Hematopoietic multipotent progenitor cell treated with erythropoietin and hydrocortisone succinate and interleukin-3 and kit ligand, for 8 days (in vitro differentiated cells): ENCODE measurements at regions not wholly inside any gene's neighbourhood (a gene's known extent, or its start where the extent isn't known, plus 50 kb on each side); places are given as distances from the start of the nearest gene placed in this dataset.

ENCODE experiments used
- DNase-seq: peaks from one replicate; pipeline ENCODE4 v3.0.0-alpha.2; 2015

DNA sequence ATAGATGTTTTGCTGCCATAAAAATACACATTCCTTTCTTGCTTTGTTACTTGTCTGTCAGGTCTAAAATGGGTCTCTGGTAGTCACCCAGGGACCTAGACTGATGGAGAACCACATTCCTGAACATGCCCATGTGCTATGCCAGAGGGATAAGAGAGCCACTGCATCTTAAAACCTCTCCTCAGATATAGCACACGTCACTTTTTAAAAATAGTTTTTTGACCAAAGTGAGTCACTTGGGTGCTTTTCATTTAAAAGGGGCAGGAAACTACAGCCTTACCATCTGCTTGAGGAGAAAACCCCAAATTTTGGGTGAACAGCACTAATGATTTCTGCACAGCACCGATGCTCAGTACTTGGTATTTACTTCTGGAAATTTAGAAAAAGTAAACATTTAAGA lies 197.8 kb downstream of the OGFRL1 start:
- DNase-seq: no peak

DNA sequence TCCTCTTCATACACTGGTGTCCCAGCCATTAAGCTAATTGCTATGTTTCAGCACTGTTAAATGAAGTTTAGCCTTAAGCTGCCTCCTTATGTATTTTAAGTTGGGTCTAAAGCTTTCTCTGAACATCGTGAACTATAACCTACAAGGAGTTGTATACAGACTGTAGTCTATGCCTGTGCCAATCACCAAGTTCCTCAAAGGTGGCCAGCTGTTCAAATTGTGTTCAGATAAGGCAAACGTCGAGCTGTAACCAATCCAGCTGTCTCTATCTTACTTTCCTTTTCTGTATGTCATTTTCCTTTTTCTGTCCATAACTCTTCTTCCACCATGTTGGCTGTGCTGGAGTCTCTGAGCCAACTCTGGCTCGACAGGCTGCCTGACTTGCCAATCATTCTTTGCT lies 199.6 kb downstream of the OGFRL1 start:
- DNase-seq: no peak

DNA sequence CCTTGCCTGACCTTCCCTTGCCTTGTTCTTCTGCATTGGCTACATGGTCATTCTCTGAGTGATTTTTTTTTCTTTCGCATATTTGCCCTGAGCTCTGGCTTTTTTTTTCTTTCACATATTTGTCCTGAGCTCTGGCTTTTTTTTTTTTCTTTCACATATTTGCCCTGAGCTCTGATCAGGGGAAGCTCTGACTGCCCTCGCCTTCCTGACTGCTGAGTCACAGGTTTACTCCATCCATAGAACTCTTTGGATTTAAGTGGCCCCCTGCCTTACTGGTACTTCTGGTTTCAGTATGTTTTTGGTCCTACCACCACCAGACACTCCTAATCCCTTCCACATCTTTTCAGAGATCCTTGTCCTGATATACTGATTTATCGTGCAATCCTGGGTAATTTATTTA lies 201.1 kb downstream of the OGFRL1 start:
- DNase-seq: no peak

DNA sequence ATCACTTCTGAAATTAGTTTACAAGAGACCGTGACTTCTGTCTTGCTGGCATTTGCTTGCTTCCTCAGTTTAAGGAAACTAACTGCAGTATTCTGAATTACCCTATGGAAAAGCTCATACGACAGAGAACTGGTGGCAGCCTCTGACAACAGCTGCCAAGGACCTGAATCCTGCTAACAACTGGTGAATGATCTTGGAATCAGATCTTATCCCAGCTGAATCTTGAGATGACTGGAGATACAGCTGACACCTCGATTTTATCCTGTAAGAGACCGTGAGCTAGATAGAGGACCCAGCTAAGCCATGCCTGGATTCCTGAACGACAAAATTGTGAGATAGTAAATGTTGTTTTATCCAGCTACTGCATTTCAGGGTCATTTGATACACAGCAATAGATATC lies 202.3 kb downstream of the OGFRL1 start:
- DNase-seq: no peak

DNA sequence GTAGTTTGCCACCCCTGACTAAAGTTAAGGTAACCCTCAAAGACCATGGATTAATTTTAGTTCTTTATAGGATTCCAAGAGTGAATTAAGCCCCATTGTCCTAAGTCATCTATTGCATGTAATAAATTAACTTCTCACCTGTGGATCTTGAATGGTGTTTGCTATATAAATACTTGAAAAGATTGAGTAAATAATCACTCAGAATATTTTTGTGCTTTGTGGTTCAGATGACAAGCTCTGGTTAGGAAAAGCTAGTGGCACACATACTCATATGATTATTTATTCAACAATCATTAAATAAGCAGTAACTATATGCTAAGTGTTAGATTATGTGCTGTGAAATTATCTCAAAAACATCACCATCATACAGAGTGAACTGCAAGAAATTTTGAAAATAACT lies 203.2 kb downstream of the OGFRL1 start:
- DNase-seq: no peak

DNA sequence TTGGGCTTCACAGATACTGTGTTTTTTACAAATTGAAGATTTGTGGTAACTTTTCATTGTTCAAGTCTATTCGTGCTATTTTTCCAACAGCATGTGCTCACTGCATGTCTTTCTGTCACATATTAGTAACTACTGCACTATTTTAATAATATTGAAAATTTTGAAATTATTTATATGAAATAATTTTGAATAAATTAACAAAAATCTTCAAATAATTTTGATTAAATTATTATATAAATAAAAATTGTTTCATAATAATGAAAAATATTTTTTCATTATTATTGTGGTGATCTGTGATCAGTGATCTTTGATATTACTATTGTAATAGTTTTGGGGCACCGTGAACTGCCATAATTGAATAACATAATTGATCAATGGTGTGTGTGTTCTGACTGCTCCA lies 204.1 kb downstream of the OGFRL1 start:
- no peak for DNase-seq

DNA sequence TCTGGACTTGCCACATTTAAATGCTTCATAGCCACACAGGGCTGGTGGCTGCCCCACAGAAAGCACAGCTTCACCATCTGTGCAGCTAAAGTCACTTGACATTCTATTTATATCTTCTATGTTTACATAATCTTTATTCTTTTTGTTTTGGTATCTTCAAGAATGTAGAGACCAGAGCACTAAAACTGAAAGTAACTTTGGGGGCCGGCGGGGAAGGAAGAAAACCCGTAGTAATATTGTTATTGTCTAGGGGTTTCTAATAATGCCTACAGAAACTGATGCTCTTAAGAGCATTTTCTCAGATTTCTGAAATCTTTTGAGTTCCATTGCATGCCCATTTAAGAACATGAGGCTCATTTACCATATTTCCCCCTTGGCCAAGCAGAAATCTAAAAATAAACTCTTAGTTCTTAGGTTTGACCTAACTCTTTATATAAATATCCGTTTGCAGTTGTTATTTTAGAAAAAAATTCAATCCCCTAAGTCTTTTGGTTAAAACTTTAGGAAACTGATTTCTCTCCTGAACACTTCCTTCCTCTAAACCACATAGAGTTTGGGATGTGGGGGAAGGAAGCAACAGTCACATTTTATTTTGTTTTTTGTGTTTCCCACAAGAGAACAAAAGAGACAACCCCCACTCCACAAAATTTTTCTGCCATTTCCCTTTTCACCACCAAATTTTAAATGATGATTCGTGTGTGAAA lies 207.6 kb downstream of the OGFRL1 start:
- DNase-seq: no peak

DNA sequence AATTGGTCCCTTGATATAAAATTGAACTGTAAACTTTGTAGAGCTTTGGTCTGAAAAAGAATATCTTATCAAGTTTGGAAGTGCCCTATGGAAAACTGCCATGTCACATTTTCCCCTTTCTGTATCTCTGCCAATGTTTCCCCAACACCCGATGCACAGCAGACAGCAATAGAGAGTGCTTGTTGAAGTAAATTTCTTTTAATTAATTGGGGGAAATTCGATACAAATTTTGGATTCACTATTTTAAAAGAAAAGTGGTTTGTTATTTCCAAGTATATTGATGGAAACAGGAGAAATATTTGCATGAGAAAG lies 208.1 kb downstream of the OGFRL1 start:
- no peak for DNase-seq

DNA sequence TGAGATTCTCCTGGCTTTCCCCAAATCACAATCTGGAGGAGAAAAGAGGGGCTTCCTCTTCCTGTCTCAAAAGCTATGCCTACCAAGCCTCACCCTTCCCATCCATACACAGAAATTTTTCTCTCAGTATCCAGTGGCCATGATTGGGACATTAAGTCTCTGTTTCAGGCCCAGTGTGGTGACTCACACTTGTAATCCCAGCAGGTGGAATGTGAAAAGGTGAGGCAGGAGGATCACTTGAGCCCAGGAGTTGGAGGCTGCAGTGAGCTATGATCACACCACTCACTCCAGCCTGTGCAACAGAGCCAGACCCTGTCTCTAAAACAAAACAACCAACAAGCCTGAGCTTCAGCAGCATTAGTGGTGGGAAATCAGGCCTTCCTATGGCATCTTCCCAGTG lies 210.0 kb downstream of the OGFRL1 start:
- no peak for DNase-seq

DNA sequence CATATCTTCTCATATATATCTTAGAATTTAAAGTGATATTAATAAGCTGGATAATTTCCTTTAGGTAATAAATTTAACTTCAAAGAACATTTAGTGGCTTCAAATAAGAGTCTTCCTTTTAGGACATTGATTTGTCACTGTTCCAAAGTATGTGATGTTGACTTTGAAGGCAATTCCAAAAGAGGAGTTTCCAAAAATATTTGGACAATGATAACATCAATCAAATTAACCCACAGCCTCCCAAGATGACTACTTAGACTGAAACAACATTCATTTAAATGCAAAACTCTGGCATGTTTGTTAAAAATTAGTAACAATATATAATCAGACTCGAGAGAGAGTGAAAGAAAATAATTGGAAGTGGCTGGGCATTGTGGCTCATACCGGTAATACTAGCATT lies 211.1 kb downstream of the OGFRL1 start:
- no peak for DNase-seq

DNA sequence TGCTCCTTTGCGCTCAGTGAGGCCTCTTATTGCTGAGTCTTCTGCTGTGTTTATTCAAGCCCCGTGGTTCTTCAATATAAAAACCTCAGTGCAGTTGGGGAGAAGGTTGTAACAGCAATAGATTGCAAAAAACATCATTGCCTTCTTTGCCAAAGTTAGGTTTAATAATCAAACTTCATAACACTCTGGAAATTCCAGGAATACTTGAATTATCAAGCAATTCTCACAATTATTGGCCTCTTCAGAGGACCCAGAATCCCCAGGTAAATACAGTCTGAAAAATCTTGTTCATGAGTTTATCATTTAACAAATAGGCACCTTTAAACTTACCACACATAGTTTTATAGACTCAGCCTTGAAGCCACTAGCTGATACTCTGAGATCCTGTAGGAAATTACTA lies 213.6 kb downstream of the OGFRL1 start:
- no peak for DNase-seq

DNA sequence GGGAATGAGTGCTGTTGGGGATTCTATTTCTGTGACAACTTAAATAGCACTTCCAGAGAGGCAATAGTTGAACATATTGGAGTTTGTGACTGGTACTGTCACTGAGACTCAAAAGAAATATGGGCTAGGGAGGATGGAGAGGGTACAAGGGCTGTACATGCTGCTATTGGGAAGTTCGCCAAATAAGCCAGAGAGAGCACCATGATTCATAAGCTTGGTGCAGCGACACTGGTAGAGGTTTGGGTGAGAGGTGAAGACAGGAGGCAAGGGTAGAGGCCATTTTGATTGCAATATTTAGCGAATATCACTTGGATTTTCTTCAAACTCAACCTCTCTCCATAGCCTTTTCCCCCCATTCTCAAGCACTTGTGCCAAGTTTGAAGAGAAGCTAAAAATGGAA lies 214.3 kb downstream of the OGFRL1 start:
- DNase-seq: no peak

DNA sequence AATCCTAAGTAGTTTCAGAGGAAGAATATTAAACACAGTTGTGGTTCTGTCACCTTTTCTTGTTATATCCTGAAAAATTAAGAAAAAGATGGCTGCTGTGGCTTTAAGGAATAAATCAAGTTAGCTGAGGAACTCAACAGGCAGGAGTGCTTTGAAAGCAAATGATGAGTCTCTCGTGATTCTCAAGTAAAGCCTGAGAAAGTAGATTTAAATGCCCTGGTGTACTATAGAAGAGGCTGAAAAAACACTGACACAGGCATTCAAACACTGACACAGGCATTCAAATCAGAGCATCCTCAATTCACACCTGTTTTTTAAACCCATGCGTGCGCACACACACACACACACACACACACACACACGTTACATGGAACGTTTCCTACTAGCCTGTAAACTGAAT lies 218.6 kb downstream of the OGFRL1 start:
- DNase-seq: no peak

DNA sequence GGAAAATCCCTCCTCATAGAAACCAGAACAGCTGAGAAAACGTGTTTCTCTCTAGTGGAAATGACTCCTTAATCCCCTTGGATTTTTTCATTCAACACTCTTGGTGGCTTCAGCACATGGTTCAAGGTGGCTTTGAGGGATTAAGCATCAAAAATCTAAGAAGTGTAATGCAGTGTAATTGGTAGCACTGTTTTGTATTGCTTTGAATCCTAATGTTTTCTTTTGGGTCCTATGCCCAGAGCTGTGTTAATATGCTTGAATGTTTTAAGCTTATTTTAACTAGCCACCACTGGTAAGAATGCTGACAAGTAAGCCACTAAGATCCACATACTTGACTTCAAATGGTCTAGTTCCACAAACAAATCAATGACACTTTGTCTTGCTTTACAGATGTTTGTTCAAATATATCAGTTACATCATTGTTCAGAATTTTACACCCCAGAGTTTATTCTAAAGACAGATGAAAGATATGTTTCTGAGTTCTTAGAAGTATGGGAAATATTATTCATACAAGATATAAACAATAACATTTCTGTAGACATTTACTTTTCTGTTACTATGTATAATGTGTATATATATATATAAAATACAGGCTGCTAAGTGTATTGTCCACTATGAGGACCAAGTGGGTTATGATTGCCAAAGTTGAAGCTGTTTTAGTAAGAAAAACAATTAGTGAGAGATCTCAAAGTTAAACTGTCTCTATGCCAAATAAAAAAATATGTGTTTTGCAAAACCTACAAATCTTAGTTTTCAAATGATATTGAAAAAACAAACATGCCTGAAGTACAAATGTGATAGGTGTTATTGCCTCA lies 220.8 kb downstream of the OGFRL1 start:
- no peak for DNase-seq

DNA sequence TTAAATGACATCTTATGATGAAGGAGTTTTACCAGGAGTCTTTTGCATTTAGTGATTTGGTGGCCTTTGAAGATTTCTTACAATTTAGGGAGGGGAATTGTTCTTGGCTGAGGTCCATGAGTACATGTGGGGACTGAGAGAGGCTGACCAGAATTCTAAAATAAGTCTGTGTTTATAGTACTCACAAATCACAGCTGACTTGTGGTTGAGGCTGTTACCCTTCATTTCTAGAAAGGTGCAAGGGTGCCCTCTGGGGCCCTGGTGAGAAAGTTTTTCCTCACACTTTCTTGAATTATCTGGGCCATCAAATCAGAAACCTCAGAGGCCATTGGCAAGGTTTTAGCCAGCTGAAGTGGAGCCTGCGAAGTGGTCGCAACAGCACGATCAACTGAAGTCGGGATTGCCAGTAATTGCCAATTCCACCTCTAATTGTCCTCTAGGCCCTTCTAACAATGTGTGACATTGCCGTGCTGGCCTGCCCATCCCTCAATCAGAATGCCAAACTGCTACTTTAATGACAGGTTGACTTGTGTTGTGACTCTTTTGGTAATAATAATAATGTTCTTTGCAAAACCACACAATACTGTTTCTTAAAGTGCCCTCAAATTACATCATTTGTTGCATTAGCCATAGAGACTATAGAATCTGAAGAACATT lies 221.6 kb downstream of the OGFRL1 start:
- peak; percentile 5 for DNase-seq

DNA sequence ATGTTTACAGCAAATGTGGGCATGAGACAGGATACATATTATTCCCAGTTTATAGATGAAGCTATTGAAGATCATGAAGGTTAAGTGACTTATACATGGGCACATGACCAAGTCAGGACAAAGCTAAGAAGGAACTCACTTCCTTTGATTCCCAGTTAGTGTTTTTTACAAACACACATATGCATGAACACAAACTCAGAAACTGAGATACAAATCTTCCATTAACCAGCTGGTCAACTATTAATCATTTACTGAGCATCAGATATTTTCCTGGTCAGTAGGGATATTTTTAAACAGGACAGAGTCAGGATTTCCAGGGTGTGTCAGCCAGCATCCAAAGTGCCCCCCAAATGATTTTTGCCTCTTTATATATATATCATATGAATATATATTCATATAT lies 222.2 kb downstream of the OGFRL1 start:
- no peak for DNase-seq

DNA sequence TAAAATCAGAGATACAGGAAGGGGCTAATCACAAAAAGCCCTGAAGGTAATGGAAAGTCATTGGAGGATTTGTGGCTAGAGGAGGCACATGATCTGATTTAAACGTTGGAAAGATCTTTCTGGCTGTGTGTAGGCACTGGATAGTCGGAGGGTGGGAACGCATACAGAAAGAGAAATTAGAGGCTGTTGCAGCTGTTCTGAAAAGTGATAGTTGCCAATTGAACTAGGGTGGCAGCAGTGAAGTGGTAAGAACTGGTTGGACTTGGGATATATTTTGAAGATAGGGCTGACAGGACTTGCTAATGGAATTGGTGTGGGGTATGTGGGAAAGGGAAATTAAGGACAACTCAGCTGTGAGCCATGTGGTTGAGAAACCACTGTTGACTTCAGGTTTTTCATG lies 223.6 kb downstream of the OGFRL1 start:
- DNase-seq: no peak

DNA sequence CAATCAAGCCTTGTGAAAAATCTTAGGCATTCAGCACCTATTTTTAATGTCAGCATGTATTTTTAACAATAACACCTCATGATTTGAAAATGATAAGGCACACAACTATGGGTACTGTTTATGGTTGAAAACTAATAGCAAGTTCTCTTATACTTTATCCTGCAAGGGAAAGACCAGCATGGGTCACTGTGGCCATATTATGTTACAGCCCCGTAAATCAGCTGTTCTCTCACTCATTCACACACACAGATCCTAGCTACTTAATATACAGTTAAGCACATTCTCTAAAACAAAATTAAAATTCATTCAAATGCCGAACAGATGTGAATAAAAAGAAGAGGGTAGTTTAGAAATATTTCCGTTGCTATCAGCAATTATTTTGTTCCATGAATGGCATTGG lies 224.4 kb downstream of the OGFRL1 start:
- DNase-seq: no peak

DNA sequence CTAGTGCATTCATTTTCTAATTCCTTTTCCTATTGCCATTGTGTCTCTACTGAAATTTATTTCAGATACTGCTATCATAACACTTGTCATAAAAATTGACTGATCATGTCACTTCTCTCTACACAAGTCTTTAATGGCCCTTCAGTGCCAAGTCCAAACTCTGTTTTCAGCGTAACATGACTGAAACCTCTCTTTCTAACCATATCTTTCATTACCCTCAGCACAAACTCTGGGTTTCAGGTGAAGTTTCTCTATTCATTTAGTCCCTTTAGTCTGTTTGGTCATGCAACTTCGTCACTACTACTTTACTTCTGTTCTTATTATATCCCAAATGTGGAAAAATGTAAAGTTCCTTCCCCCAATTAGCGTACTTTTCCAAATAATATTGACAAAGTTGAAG lies 234.9 kb downstream of the OGFRL1 start:
- DNase-seq: no peak

DNA sequence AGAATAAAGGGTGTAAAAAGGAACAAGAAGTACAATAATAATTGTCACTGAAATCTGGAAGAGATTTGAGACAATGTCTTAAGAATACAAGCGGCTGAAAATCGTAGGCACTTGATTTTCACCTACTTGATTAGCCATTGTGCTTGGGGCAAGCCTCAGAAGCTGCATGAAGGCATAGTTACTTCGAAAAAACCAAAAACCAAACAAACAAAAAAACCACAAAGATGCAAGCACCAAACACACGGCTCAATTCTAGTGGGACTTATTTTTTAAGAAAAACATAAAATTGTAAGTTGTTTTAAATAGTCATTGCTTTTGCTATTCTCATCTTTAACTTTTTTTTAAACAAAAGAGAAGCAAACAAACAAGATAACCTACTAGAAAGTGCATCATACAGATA lies 235.6 kb downstream of the OGFRL1 start:
- no peak for DNase-seq

DNA sequence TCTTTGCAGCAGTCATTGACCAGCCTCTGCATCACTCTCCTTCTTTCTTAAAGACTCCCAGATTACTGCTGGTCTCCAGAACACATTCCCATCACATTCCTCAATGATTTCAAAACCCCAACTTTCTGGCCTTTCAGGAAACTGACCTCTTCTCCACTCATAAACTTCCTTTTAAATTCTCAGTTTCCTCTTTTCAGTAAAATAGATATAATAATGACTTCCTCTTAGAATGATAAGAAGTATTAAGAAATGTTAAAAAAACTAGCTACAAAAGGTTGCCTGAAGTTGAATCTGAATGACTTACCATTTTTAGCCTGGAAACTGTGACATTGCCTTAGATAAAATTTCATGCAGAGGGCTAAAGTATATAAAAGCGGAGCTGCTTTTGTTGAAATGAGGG lies 239.3 kb downstream of the OGFRL1 start:
- no peak for DNase-seq

DNA sequence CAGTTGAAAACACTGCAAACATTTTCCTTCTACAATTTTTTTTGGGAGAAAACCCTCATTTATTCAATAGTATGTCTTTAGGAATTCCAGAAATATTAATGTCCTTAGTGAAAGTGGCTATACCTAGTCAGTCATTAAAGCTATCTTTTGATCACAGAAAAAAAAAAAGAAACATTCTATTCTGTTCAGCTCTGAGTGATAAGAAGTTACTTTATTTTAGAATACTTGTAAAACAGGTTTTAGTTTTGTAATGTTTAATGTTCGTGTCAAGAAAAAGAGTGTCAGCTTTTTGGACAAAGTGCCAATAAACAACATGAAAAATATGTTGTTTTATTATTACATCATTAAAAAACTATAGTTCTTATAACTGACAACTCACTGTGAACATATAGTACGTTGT lies 240.4 kb downstream of the OGFRL1 start:
- DNase-seq: no peak

DNA sequence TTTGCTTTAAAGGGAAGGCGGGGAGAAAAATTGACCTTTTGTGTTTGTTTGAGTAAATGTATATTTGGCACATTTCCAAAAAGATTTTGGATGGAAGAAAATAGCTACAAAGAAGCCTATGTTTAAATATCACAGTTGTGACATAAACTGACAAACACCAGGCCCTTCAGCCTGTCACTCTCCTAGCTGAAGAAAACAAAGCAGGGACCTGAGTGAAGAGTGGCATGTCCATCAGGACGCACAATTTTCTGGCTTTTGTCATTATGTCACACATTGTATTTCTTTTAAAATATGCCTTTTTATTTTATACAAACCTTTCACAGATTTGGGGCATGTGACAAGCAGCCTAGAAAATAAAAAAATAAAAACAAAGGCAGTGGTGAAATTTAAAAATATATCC lies 241.2 kb downstream of the OGFRL1 start:
- no peak for DNase-seq

DNA sequence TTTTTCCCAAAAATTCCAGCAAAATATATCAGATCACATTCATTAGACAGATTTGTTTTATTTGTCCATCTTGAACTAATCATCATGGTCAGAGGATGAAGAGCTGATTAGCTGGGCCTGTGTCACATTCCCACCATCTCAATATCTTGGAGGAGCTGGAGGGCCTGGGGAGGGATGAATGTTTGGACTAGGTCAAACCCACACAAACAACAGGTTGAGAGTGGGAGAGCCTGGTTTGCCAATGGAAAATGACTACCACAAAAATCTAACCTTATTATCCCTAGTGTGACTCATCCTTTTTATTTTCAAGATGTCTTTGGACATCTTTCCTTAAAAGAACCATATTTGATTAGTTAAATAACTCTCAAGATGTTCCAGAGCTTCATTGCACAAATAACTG lies 242.4 kb downstream of the OGFRL1 start:
- DNase-seq: no peak

DNA sequence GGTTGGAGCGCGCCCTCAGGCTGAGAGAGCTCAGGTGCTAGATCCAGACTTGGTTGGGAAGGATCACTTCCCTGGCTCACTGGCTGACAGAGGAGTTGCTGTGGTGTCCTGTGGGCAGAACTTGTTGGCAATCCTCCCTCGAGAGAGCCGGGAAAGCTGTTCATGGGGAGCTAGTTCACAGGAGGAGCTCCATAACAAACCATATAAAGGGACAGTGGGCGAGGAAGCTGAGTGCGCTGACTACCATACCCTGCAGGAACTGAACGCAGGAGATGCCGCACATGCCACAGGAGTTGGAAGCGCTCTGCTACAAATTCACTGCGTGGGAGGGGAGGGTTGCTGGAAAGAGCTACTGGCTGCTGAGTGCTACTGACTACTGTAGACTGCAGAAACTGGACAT lies 243.2 kb downstream of the OGFRL1 start:
- no peak for DNase-seq
